ENCODE measurements at regions not wholly inside any gene's neighbourhood (a gene's known extent, or its start where the extent isn't known, plus 50 kb on each side); places are given as distances from the start of the nearest gene placed in this dataset.

DNA sequence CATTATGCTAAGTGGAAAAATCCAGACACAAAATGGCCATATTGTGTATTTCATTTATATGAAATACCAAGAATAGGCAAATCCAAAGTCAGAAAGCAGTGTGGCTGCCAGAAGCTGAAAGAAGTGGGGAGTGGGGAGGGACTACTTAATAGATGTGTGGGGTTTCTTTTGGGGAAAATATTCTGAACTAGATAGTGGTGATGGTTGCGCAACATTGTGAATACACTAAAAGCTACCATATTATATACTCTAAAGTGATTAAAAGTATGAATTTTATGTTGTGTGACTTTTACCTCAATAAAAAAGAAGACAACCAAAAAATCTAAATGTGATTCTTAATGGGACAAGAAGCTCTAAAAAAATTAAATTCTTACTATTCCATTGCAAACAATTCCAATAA lies 272.6 kb downstream of the DAD1 start:
- no peak for TF ChIP-seq JUND (IDR thresholded peaks at IDR 0.05; ENCODE audit: low read depth)
- in situ Hi-C loops (cut with HindIII; ENCODE audit: low pct_unique_long_range_greater_than_20kb, low sequenced_read_pairs): no loop called here
- DNase-seq (ENCODE audit: low read depth in 1 of 2, low spot score in 1 of 2): no peak

DNA sequence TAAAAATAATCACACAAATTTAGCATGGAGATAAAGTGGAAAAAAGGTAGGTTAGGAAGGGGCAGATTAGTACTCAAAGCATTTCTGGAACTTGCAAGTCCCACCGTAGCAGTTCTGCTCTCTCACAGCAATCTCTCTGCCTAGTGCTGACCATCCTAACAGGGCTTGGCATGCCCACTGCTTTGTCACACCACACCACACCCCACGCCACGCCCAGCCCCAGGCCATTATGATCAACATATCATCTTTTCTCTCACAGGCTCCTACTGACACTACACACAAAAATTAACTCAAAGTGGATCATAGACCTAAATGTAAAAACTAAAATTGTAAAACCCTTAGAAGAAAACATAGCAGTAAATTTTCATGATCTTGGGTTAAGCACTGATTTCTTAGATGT lies 273.7 kb downstream of the DAD1 start:
- no peak for TF ChIP-seq JUND (IDR thresholded peaks at IDR 0.05; ENCODE audit: low read depth)
- no peak for DNase-seq (ENCODE audit: low read depth in 1 of 2, low spot score in 1 of 2)
- in situ Hi-C loops (cut with HindIII; ENCODE audit: low pct_unique_long_range_greater_than_20kb, low sequenced_read_pairs): no loop called here

DNA sequence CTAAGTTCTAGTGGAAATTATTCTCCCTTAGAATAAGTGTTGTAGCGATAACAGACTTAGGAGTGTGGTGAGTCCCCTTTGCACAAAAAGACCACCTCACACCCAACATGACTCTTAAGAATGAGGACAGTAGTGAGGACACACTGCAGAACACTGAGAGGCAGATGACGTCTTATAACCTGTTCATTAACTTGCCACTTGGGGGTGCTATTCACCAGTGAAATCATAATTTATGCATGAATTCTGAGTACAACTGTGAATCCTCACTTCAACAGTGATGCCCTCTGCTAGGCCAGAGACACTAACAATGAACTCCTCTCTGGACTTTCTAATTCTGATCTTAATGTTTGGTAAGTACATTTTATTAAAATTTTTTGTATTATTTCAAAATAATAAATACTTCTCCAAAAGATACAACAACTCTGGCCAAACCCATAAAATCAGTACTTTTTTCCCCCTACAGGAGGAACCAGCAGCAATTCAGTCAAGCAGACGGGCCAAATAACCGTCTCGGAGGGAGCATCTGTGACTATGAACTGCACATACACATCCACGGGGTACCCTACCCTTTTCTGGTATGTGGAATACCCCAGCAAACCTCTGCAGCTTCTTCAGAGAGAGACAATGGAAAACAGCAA lies 274.7 kb downstream of the DAD1 start:
- DNase-seq (ENCODE audit: low read depth in 1 of 2, low spot score in 1 of 2): peak in 1 of 2 experiments; percentile 64
- no peak for TF ChIP-seq JUND (IDR thresholded peaks at IDR 0.05; ENCODE audit: low read depth)
- in situ Hi-C loops (cut with HindIII; ENCODE audit: low pct_unique_long_range_greater_than_20kb, low sequenced_read_pairs): no loop called here

DNA sequence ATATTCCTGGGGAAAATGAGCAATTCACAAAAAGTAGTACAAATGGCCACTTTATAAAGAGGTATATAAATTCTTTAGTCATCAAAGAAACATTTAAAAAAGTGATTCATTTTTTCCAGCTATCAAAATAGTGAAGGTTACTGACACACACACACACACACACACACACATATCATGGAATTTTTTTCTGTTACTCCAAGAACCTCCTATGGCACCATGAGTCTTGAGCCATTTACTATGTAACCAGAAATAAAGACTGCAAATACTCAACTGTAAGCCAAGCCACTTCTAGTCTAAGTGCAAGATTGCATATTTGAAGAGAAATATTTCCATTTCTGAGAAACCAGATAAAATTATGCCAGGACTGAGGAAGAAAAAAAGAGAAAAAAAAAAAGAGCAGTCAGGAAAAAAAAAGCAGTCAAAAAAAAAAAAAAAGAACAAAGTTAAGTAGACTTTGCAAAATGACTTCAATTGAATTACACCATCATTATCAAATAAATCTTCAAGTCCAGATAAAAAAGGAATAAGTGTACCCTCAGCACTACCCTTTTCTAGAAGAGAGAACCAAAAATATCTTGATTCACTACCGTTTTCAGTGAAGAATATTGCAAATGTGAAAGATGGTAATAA lies 275.7 kb downstream of the DAD1 start:
- DNase-seq (ENCODE audit: low read depth in 1 of 2, low spot score in 1 of 2): no peak
- in situ Hi-C loops (cut with HindIII; ENCODE audit: low pct_unique_long_range_greater_than_20kb, low sequenced_read_pairs): no loop called here
- TF ChIP-seq JUND (IDR thresholded peaks at IDR 0.05; ENCODE audit: low read depth): no peak

DNA sequence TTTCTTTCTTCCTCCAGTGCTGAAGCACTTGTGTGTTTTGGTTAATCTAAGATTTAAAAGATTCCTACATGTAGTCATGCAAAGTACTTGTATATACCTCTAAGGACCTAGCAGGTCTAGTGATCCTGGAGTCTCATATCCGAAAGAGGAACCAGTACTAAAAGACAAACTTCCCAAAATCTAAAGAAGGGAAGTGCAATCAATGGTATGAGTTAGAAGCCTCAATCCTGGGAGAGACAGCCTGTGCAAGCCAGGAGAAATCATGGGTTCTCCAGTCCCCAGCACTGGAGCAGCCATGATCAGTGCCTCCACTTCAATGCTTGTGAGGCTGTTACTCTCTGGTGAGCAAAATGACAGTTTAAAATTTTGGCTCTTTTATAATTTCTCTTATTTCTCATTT lies 277.4 kb downstream of the DAD1 start:
- no peak for DNase-seq (ENCODE audit: low read depth in 1 of 2, low spot score in 1 of 2)
- in situ Hi-C loops (cut with HindIII; ENCODE audit: low pct_unique_long_range_greater_than_20kb, low sequenced_read_pairs): no loop called here
- no peak for TF ChIP-seq JUND (IDR thresholded peaks at IDR 0.05; ENCODE audit: low read depth)

DNA sequence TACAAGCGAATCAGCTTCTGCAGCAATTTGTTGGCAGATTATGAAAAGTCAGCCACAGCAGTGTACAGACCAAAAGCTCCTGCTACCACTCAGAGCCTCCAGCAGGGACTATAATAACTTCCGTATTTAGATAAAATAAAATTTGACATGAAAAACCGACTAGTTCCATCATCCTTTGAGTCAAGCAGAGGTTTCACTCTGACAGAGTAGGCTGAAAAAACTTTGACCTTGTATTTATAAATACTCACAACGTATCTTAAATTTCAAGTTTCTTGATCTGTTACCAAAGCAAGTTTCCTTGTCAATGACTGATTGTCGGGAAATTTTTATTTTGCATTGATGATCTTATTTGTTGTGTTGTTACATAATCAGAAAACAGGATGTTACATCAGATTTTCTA lies 283.4 kb downstream of the DAD1 start:
- no peak for TF ChIP-seq JUND (IDR thresholded peaks at IDR 0.05; ENCODE audit: low read depth)
- in situ Hi-C loops (cut with HindIII; ENCODE audit: low pct_unique_long_range_greater_than_20kb, low sequenced_read_pairs): no loop called here
- no peak for DNase-seq (ENCODE audit: low read depth in 1 of 2, low spot score in 1 of 2)

DNA sequence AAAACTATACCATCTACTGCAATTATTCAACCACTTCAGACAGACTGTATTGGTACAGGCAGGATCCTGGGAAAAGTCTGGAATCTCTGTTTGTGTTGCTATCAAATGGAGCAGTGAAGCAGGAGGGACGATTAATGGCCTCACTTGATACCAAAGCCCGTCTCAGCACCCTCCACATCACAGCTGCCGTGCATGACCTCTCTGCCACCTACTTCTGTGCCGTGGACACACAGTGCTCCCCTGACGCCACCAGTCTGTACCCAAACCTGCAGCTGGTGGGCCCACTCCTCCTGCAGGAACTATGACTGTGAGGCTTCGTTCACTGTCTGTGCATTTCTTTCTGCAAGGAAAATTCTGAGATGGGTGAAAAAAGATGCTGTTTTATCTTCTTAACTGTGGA lies 284.7 kb downstream of the DAD1 start:
- DNase-seq (ENCODE audit: low read depth in 1 of 2, low spot score in 1 of 2): no peak
- in situ Hi-C loops (cut with HindIII; ENCODE audit: low pct_unique_long_range_greater_than_20kb, low sequenced_read_pairs): no loop called here

DNA sequence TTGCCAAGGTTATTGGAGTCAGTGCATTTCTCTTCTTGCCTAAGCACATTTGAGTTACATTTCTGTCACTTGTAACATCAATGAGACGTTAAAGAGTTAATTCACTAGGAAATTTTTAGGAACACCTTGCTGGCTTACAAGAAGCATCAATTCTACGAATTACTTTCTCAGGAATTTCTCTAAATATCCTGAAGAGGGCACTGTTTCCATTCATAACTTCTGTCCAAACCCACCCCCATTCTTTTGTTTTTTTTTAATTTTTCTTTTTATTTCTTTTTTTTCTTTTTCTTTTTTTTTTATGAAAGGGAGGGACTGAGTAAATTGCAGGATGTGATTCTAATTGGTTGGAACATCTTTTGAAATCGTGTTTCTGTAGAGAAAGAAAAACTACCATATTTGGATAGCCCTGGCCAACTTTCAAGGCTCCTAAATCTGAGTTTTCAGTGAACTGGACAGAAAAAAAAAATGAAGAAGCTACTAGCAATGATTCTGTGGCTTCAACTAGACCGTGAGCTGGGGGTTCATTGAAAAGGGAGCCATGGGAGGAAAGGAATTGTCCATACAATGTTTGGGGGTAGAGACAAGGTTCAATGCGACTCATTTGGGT lies 285.3 kb downstream of the DAD1 start:
- in situ Hi-C loops (cut with HindIII; ENCODE audit: low pct_unique_long_range_greater_than_20kb, low sequenced_read_pairs): no loop called here
- no peak for DNase-seq (ENCODE audit: low read depth in 1 of 2, low spot score in 1 of 2)
- TF ChIP-seq JUND (IDR thresholded peaks at IDR 0.05; ENCODE audit: low read depth): no peak

More for the DNA sequence above, 284.7 kb downstream of the DAD1 start:
- no peak for TF ChIP-seq JUND (IDR thresholded peaks at IDR 0.05; ENCODE audit: low read depth)

DNA sequence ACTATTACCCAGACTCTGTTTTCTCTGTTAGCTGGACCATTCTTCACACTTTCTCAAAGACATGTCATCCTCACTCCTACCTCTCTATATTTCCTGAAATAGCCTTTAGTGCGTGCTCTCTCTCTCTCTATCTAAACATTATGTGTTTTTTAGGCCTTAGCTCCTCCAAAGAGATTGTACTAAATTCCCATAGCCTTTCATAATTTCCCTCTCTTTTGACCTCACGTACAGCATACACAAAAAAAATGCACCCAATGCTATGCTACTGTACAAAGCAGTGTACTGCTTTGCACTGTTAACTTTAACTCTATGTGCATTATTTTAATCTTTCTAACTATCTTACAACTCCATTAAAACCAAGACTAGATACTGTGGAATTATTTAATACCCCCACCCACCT lies 288.4 kb downstream of the DAD1 start:
- no peak for DNase-seq (ENCODE audit: low read depth in 1 of 2, low spot score in 1 of 2)
- in situ Hi-C loops (cut with HindIII; ENCODE audit: low pct_unique_long_range_greater_than_20kb, low sequenced_read_pairs): no loop called here
- no peak for TF ChIP-seq JUND (IDR thresholded peaks at IDR 0.05; ENCODE audit: low read depth)

DNA sequence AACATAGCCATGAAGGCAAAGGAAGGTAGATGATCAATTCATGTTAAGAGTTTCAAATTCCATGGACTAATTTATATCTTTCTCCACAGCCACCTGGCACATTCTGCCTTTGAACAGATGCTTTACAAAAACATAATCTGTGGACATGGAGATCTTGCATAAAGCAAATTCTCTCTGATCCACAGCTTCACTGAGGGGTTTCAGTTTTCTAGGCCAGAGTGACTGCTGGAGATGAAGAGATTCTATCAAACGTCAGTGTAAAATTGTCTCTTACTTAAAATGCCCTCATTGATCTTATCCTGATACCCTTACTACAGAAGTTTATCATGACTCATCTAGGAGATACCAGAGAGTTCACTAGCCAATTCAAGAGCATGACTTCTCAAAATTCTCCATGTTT lies 291.6 kb downstream of the DAD1 start:
- no peak for DNase-seq (ENCODE audit: low read depth in 1 of 2, low spot score in 1 of 2)
- in situ Hi-C loops (cut with HindIII; ENCODE audit: low pct_unique_long_range_greater_than_20kb, low sequenced_read_pairs): no loop called here
- no peak for TF ChIP-seq JUND (IDR thresholded peaks at IDR 0.05; ENCODE audit: low read depth)

DNA sequence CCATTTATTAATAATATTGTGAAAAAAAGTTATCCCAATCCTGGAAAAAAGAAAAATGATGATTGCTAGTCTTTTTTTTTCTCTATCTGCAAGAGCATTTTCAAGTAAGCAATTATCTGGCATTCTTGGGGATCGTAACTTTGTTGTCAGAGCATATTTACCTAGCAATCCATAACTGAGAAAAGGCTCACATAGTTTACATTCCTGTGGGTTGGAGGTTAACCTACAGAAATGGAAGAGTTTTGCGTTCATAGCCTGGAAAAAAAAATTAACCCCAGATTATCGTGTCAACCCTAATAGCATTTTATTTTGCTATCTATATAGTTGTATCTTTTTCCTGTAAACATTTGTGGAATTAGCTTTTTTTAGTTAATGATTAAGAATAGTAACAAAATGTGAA lies 292.3 kb downstream of the DAD1 start:
- TF ChIP-seq JUND (IDR thresholded peaks at IDR 0.05; ENCODE audit: low read depth): no peak
- peak in 1 of 2 experiments; percentile 42 for DNase-seq (ENCODE audit: low read depth in 1 of 2, low spot score in 1 of 2)
- in situ Hi-C loops (cut with HindIII; ENCODE audit: low pct_unique_long_range_greater_than_20kb, low sequenced_read_pairs): no loop called here

DNA sequence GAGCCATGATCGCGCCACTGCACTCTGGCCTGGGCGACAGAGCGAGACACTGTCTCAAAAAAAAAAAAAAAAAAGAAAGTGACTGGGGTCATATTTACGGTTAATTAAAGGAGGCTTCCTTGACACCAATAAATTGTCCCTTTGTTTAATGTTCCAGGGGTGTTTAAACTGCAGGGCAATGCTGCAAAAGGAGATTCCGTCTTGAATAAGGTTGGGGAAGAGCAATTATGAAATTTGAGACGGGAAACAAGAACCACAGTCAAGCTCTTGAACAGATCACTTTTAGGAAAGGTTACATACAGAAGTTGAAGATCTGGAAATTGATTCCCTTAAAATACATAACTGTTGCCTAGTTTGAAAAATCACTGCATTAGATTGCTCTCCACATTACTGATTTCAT lies 292.9 kb downstream of the DAD1 start:
- TF ChIP-seq JUND (IDR thresholded peaks at IDR 0.05; ENCODE audit: low read depth): no peak
- in situ Hi-C loops (cut with HindIII; ENCODE audit: low pct_unique_long_range_greater_than_20kb, low sequenced_read_pairs): no loop called here
- peak in 1 of 2 experiments; percentile 33 for DNase-seq (ENCODE audit: low read depth in 1 of 2, low spot score in 1 of 2)

DNA sequence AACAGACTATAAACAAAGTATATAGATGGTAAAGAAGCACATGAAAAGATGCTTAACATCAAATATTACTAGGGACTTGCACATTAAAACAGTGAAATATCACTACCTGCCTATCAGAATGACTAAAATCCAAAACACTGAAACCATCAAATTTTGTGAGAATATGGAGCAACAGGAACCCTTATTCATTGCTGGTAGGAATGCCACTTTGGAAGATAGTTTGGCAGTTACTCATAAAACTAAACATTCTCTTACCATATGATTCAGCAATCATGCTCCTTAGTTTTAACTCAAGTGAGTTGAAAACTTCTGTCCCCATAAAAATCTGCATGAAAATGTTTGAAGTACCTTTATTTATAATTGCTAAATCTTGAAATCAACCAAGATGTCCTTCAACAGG lies 297.6 kb downstream of the DAD1 start:
- no peak for DNase-seq (ENCODE audit: low read depth in 1 of 2, low spot score in 1 of 2)
- TF ChIP-seq JUND (IDR thresholded peaks at IDR 0.05; ENCODE audit: low read depth): no peak
- in situ Hi-C loops (cut with HindIII; ENCODE audit: low pct_unique_long_range_greater_than_20kb, low sequenced_read_pairs): no loop called here
